Stimulated activated CD8-positive, alpha-beta memory T cell treated with anti-CD3 and anti-CD28 coated beads, Interleukin-15, amount 100 ng/mL, for 48 hours (primary cell): ENCODE measurements at regions not wholly inside any gene's neighbourhood (a gene's known extent, or its start where the extent isn't known, plus 50 kb on each side); places are given as distances from the start of the nearest gene placed in this dataset.
"Not testable (repeated sequence)": the region's sequence is repeated elsewhere in the genome, so short reads cannot be mapped to it uniquely, and the experiment has no call there.

Experiments used
- DNase-seq, 2 donors: peaks; one replicate each; pipeline ENCODE4 v3.0.0-alpha.2; 2020; ENCODE audit warnings: low read depth in 2 of 2

DNA sequence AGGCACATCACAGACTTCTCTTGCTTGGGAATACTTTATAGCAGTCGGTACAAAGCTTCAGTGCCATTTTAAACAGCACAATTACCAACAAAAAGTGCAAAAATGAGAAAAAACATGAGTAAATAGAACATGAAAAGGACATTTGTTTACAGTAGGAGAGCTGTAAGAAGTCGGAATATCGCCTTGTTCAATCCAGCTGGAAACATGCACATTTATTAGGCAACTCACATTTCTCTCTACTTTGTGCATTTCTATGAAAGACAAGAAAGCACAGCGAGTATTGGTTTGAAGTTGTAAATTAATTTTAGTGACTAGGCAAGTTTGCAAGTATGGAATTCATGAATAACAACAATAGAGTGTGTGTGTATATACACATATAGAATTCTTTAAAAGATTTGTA lies 484.7 kb downstream of the DACH1 start:
- DNase-seq: no peak

DNA sequence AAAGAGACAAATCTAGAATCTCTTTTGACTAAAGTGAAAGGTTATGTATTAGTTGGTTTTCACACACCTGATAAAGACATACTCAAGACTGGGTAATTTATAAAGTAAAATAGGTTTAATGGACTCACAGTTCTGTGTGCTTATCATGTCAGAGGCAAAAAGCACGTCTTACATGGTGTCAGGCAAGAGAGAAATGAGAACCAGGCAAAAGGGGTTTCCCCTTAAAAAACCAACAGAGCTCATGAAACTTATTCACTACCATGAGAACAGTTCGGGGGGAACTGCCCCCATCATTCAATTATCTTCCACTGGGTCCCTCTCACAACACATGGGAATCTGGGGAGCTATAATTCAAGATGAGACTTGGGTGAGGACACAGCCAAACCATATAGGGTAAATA lies 486.8 kb downstream of the DACH1 start:
- DNase-seq: no peak

DNA sequence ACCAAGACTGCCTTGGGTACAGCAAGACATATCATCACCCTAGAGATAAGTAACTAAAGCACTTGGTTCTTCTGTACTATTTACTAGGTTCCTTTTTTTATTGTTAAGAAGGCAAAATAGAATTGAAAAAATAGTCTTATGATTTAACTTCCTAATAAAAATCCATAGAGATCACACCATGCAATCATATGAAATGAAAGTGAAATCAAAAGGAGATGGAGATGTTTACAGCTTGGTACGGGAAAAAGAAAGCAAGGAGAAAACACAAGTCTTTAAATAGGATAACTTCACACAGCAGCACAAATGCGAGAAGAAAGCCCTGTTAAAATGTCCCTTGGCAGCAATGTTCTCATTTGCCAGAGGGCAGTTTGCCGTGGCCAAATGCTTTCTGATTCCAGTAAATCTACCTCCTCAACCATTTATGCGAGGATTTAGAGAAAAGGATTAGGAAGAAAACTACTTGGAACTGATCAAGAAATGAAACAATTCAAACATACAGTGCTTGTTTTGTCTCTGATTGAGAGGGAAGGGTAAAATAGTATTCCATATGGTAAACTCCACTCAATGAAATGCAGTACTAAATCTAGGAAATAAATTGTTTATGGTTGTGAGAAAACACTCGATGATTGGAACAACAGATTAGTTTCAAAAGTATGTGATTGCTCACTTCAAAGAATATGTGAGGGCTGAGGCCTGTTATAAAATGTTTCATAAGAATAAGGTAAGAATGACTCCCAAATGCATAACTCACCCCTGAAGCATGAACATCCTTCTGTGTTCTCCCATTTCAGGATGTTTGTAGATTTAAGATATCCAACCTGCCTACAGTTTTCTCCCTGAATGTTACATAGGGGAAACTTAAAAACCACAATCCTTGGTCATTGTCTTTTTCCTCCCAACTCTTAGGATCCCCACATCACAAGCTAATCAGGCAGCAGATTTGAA lies 487.8 kb downstream of the DACH1 start:
- no peak for DNase-seq

DNA sequence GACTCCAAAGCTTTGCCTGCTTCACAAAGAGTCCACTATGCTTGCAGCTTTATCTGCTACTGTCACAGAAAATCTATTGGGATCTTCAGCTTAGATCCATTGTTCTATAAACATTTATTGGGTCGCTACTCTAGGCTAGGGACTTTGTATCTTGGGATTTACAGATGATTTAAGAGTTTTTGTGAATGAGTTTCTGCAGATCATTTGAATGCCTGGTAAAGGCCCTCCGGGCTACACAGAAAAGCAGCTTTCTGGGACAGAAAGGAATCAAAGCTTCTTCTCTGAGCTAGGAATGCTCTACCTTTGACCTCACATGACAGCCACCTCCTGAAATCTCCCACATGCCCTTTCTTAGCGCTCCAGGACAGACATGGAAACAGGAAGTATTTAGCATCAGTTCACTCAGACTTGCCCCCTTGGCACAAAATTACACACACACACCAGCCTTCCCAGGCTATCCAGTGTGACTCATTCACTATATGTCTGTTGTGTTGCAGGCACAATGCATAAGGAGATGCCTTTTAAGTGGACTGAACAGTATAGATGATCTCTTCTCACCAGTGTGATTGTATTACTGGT lies 492.4 kb downstream of the DACH1 start:
- no peak for DNase-seq

DNA sequence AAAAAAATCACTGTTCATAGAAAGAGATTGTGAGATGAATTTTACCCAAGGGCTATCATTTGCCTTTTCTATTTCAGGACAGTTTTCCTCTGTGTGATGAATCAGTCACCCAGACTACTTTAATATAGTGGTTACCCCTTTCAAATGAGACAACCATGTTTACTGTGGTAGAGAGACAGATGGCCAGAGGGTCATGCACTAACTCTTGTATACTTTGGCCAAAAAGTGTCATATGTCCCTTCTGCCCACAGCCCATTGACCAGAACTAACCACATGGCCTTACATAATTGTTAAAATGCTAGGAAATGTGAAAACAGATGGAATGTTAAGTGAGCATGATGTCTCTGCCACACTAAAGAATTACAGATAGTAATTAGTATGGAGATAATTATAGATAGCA lies 498.7 kb downstream of the DACH1 start:
- no peak for DNase-seq

DNA sequence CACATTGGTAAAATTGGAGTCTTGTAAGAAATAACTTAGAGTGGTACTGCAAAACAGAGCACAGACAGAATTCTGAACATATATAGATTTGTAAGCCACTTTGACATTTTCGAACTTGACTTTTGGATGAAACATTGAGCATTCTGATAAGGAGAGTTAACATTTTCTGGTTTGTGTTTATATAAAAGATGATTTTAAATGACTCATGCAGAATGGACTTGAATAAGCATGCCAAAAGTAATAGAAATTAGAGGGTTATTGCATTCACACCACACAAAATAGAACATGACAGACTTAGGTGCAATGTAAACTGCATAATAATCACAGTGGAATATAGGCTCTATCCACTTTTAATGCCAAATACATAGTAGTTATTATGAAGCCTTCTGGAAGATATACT lies 507.0 kb downstream of the DACH1 start:
- DNase-seq: no peak

DNA sequence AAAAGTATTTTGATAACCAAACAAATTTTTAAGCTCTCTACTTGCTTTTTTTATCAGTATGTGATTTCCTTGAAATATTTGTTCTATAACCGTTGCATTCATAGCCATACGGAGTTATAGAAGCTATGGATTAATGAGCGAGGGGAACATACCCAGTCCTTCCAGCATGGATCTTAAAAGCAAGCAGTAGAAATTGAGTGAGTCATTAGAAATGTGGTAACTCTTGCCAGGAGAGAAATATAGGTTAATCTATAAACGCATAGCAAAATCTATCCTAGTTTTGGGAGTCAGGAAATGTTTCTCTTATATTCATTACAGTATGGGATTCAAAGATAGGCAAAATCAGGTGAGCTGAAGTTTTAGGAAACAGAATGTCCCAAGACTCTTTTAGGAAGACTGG lies 507.4 kb downstream of the DACH1 start:
- DNase-seq: no peak

DNA sequence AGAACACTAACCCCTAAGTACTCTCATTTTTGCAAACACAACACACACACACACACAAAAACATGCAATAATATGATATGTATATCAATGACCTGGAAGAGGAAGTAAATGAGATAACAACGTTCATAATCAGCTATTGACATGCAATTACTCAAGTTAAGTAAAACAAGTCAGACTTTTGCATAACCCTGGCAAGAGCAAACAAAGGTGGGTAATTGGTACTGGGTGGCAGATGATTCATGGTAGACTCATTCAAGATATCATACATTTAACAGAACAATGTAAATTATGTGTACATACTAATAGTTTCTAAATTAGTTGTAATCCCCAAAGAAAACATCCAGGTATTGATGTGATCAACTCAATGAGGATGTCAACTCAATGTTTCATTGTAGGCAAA lies 508.8 kb downstream of the DACH1 start:
- DNase-seq: no peak

DNA sequence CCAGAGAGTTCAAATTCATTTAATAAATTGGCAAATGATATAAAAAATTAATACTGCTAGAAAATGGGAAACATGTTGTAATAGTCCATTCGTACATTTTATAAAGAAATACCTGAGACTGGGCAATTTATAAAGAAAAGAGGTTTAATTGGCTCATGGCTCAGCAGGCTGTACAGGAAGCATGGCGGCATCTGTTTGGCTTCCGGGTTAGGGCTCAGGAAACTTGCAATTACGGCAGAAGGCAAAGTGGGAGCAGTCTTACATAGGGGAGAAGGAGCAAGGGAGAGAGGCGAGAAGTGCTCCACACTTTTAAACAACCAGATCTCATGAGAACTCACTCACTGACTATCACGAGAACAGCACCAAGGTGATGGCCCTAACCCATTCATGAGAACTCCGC lies 512.0 kb downstream of the DACH1 start:
- DNase-seq: no peak

DNA sequence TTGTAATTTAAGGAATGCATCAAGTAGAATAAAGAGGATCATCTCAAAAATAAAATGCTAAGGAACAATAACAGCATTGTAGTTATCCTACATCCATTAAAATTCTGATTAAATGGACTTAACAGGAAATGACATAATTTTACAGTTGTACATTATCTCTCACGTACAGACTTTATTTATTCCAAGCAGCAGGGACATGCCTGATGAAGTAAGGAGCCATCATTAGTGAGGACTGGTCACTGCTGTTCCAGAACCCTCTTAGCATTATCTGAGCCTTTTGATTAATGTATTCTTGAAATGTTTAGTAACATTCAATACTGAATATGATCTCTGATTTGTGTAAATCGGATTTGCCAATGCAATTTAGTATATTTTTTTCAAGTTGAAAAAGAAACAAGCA lies 516.1 kb downstream of the DACH1 start:
- no peak for DNase-seq

DNA sequence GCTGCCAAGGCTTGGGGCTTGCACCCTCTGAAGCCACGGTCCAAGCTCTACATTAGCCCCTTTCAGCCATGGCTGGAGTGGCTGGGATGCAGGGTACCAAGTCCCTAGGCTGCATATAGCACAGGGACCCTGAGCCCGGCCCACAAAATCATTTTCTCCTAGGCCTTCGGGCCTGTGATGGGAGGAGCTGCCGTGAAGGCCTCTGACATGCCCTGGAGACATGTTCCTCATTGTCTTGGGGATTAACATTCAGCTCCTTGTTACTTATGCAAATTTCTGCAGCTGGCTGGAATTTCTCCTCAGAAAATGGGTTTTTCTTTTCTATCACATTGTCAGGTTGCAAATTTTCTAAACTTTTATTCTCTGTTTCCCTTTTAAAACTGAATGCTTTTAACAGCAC lies 521.1 kb downstream of the DACH1 start:
- DNase-seq: not testable (repeated sequence)

DNA sequence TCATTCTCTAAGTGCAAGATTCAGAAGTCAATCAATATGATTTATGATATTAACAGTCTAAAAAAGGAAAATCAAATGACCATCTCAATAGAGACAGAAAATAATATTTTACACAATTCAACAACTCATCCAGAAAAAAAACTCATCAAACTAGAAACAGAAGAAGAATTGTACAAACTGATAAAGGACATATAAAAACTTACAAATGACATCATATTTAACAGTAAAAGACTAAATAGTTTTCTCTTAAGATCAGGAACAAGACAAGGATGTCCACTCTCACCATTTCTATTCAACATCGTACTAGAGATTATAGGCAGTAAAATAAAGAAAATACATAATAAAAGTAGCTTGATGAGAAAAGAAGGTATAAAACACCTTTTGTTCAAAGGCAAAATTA lies 527.3 kb downstream of the DACH1 start:
- DNase-seq: no peak

DNA sequence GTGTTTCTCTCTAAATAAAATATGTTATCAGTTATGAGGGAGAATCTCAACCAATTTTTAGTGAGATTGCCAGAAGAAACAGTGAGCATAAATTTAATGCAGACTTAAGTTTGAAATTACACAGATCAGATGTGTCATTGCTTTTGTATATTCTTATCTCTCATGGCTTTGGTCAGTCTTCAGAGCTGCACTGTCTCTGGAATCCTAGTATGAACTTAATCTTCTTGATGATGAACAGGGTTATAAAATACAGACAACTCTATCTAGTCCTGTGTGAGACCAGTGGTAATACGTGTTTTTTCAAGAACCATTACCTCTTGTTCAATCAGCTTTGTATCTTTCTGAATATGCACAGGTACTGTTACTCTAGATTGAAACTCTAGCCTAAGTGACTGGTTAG lies 528.0 kb downstream of the DACH1 start:
- DNase-seq: no peak

DNA sequence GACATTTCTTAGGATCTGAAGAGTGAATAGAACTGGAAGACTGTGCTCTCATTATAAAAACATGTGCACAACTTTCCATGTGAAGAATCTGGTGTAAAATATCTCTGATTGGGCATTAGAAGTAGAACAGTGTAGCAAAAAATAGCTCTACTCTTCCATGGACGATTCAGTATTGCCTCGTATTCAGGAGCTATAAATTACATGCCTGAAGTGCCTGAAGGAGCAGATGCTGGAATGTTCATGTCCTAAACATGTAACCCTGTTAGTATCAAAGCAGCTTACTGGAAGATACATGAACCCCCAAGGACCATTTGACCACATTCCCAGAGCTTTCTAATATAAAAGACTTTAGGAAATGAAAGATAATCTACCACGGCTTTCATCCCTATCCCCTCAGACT lies 528.9 kb downstream of the DACH1 start:
- no peak for DNase-seq

DNA sequence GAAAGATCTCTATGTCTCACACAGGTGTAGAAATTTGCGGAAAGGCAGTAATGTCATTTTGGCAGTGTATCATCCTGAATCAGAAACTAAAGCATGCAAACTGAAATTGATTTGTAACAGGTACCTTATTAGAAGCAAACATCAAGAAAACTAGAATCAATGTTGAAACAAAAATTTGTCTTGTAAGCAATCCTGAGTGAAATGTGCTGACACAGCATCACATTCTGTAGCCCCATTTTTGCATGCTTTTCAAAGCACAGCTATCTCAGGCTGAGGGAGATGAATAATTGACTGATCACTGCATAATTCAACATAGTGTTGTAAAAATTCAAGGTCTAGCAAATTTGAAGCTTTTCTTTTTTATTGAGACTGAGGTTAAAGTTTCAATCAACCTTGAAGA lies 539.7 kb downstream of the DACH1 start:
- DNase-seq: no peak

DNA sequence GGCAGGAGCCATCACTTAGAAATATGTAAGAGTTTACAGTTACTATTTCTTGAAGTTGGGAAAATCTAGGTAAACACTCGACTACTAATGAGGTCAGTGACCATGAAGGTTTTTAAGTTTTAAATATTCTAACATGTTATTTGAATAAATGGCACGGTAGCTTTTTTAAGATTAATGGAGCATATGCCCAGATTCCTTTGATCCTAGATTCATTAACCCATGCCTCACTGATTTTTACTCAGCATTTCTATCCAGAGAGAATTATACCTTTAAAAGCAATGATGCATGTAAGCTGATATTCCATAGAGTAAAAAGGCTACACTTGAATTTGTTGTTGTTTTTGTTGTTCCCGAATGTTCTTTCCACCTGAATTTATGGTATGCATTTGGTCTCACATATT lies 541.4 kb downstream of the DACH1 start:
- DNase-seq: no peak

DNA sequence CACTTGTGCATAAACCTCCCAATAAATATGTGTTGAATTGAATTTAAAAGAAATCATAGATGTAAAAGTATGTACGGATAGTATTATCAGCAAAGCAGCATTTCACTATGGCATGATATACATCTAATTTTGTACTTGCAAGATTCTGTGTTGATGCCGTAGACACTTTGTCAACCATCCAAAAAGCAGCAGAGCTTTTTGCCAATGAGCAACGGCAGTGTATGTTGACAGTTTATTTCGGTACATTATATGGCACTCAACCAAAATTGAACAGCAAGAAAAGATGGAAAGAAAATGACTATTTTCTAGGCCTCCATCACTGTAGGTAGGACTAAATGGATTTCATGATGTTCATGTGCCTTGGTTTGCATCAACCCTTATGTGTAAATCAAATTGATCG lies 543.7 kb downstream of the DACH1 start:
- no peak for DNase-seq

DNA sequence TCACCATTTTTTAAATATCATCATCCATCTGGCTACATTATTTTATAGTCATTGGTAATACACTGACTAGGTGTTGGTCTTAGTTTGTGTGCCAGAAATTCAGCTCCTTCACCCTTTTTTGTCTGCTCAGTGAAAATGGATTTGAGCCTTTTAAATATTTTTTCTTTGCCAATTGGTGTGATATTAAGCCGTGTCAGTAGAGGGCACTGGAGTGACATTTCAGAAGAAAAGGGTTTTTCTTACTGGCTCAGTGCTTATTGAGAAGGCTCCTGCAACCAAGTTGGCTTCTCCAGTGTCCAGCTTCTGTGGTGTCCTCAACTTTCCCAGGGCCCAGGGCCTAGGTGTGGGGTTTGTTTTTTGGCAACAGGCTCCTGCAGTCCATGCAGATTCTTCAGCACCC lies 546.6 kb downstream of the DACH1 start:
- DNase-seq: no peak

DNA sequence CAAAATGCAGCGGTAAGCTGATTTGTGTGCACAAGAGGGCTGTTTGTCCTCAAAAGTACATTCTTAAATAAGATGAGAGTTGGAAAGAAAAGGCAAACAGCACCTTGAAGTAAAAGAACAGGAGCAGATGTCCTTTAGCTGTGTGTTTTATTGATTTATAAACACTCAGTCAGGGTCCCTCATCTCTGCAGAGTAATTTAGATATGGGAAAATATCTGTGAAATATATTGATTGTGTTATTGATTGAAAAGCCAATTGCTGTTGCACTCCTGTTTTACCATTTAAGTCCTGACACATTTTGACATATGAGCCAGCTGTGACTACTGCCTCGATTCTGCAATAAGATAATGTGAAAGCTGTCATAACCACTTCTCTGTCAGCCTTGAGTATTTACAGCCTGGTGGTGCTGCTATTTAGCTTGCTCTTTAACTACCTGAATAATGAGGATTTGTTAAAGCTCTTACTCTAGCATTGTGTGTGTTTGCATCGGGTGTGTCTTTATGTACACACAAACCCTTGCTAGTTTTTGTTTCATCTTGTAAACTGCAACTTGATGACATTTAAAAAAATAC lies 550.1 kb downstream of the DACH1 start:
- no peak for DNase-seq

DNA sequence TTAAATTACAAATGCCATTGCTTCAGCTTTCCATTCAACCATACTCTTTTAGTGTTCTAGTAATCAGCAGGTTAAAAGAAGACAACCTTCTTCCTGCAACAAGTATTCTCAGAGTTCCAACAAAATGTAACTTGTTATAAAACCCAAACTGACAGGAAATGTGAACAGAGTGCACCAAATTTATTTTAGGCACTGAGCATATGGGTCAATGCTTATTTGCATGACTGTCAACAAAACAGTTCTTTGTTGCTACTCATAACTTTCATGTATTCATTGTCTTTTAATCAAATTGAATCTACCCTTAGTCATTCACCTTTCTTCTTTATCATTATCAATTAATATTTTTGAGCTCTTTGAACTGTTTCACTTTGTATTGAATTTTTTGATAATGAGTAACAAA lies 554.1 kb downstream of the DACH1 start:
- no peak for DNase-seq

DNA sequence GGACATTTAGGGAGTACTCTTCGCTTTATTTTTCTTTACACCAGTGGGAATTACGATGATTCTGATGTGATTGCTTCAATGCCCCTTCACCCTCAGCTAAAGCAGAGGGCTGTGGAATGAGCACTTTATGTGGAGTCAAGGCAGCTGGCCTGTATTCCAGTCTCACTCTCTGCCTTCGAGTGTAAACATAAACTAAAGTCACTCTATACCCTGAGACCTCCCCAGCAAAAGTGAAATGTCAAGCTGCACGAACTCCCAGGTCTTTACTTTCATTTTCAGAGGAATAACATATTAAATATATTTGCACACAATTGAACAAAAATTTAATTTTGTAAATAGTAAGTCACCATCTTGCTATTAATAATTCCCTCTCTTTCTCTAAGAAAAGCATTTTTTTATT lies 557.1 kb downstream of the DACH1 start:
- DNase-seq: no peak

DNA sequence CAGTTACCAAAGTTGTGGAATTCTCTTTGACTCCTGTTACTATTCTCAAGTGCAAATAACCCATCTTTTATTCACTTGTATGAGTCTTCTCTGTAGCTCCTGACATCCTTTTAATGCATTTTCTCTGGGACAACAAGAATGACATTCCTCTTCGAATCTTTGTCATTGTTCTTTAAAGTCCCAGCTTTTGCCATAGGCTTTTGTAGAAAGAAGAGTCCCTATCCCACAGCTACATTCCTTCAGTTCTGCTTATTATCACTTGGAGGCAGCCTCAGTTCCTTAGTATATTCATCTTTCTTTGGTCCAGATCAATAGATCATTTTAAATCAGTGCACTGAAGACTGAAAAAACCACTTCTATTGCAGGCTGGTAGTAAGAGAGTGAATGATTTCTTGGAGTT lies 560.2 kb downstream of the DACH1 start:
- no peak for DNase-seq

DNA sequence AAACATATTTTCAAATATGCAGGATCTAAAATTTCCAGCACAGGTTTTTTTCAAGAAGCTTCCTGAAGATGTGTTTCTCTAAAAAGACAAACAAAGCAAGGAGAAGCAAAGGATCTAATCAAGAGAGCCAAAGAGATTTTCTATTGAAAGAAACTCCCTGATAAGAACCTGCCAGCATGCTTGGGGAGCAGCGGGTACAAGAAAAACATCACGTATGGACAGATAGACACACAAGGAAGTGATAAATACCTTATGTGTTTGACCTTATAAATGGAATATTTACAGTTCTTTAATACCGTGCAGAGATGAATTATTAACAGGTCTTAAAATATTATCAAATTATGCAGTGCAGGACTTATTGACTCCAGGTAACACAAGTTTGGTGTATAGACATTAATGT lies 562.1 kb downstream of the DACH1 start:
- no peak for DNase-seq
